ENCODE measurements at regions not wholly inside any gene's neighbourhood (a gene's known extent, or its start where the extent isn't known, plus 50 kb on each side); places are given as distances from the start of the nearest gene placed in this dataset.

GRCh38 chr11:92473736-92474135 is 249.1 kb downstream of the FAT3 start (continued):
- TF ChIP-seq CTCF (conservative IDR thresholded peaks at IDR 0.05; ENCODE audit: low read depth in 2 of 2) = no peak
- no peak for TF ChIP-seq ZNF114 (CRISPR knock-in tag; IDR thresholded peaks at IDR 0.05)

- Histone ChIP-seq H3K4me2 (no peak overlapping the region), H3F3A (replicated peaks; ENCODE audit: low read depth) (no peaks in the 10 kb centered on the region), H3K27me3 (ENCODE audit: insufficient read depth) (no peaks in the 10 kb centered on the region), H3K27ac (ENCODE audit: low read depth) (no peak overlapping the region), H3K36me3 (ENCODE audit: insufficient read depth) (no peaks in the 10 kb centered on the region), H3K79me2 (replicated peaks; ENCODE audit: insufficient read depth) (peaks cover 52% of the 10 kb centered on the region), H3K9me2 (ENCODE audit: insufficient read depth) (0 out of 2 replicates have a peak, but pooled peaks cover 5% of the 10 kb centered on the region), H3K4me1 (ENCODE audit: insufficient read depth) (peaks cover 5% of the 10 kb centered on the region; the same call in 1 of the 2 replicates), H3K4me3 (no peak overlapping the region), H2AFZ (no peak overlapping the region), H4K20me1 (replicated peaks; ENCODE audit: insufficient read depth) (no peaks in the 10 kb centered on the region)
- Mint-ChIP-seq H3K9me3 (no peaks in the 10 kb centered on the region), H3K36me3 (ENCODE audit: low read depth) (no peaks in the 10 kb centered on the region), H3K4me3 (no peak overlapping the region), H3K4me1 (peaks cover 29% of the 10 kb centered on the region), H3K27me3 (ENCODE audit: insufficient read depth, low read depth, poor library complexity) (peaks cover 2% of the 10 kb centered on the region), H3K27ac (no peak overlapping the region; the same call in 1 of the 2 replicates)
- no peak; the same call in 2 of the 3 replicates for ATAC-seq
- DNase-seq (ENCODE audit: low spot score) = no peak
- TF ChIP-seq NANOG (IDR thresholded peaks at IDR 0.05; ENCODE audit: borderline replicate concordance) (no peak), EZH2phosphoT487 (IDR thresholded peaks at IDR 0.05; ENCODE audit: unreplicated experiment) (no peak), JUNB (IDR thresholded peaks at IDR 0.05; ENCODE audit: unreplicated experiment) (no peak), STAT1 (IDR thresholded peaks at IDR 0.05; ENCODE audit: unreplicated experiment) (no peak), CREB1 (CRISPR knock-in tag; IDR thresholded peaks at IDR 0.05; ENCODE audit: low read depth) (no peak), EZH2 (IDR thresholded peaks at IDR 0.05; ENCODE audit: low read depth, unreplicated experiment) (no peak), REST (IDR thresholded peaks at IDR 0.05; ENCODE audit: unreplicated experiment) (no peak), ETS1 (IDR thresholded peaks at IDR 0.05) (no peak), ZNF462 (CRISPR knock-in tag; IDR thresholded peaks at IDR 0.05) (no peak)
Measured at GRCh38 chr11:92475316-92475715, 250.7 kb downstream of the FAT3 start.

All from GM23338 (cell line).